Kidney (tissue), 13 donors: ENCODE measurements at regions not wholly inside any gene's neighbourhood (a gene's known extent, or its start where the extent isn't known, plus 50 kb on each side); places are given as distances from the start of the nearest gene placed in this dataset.

ENCODE experiments used
- DNase-seq, 5 donors: peaks; one replicate each; pipeline ENCODE4 v3.0.0-alpha.2; 2013 to 2020
- FAIRE-seq: peaks from 2 replicates; lab custom pipeline; 2012; peaks lifted over from hg19 to GRCh38; lab: Jason Lieb, UNC
- H3K27ac ChIP-seq, 2 donors: one replicate each; pipeline ENCODE4 v1.7.0; 2013; ENCODE audit warnings: low read depth in 2 of 2, low read length in 2 of 2, inconsistent platforms in 1 of 2
- H3K27me3 ChIP-seq: one replicate; pipeline ENCODE4 v1.7.1; 2013; ENCODE audit warnings: low read length, inconsistent platforms; ENCODE audit not compliant: control insufficient read depth, insufficient read depth
- H3K36me3 ChIP-seq, 3 donors: one replicate each; pipeline versions ENCODE4 v1.7.0 to v1.7.1; 2013; ENCODE audit warnings: low read length in 3 of 3, control low read depth in 1 of 3, inconsistent platforms in 1 of 3; ENCODE audit not compliant: insufficient read depth in 3 of 3, control insufficient read depth in 2 of 3
- H3K4me1 ChIP-seq, 3 donors: one replicate each; pipeline versions ENCODE4 v1.7.0 to v1.7.1; 2013; ENCODE audit warnings: low read length in 3 of 3, inconsistent platforms in 1 of 3, low read depth in 1 of 3; ENCODE audit not compliant: control insufficient read depth in 2 of 3, insufficient read depth in 2 of 3
- H3K4me3 ChIP-seq, 3 donors: one replicate each; pipeline versions ENCODE4 v1.7.0 to v1.8.1; 2013; ENCODE audit warnings: low read length in 3 of 3, control low read depth in 1 of 3, inconsistent platforms in 1 of 3
- H3K9ac ChIP-seq, 3 donors: one replicate each; pipeline versions ENCODE4 v1.7.0 to v1.7.1; 2013; ENCODE audit warnings: low read length in 3 of 3, control low read depth in 1 of 3, inconsistent platforms in 1 of 3
- H3K9me3 ChIP-seq, 3 donors: one replicate each; pipeline versions ENCODE4 v1.7.0 to v1.7.1; 2013; ENCODE audit warnings: low read length in 3 of 3, control low read depth in 1 of 3, inconsistent platforms in 1 of 3; ENCODE audit not compliant: control insufficient read depth in 2 of 3, insufficient read depth in 1 of 3
- CTCF ChIP-seq: IDR thresholded peaks from 3 replicates; pipeline ENCODE4 v1.5.1; 2012; ENCODE audit warnings: mild to moderate bottlenecking, moderate library complexity, borderline replicate concordance; ENCODE audit not compliant: insufficient read depth; ENCODE audit errors: extremely low read depth
- intact Hi-C: fragments of 100-400 bp; cut with DNase I; formaldehyde crosslinking; loops from one replicate; pipeline ENCODE4 v1.11.1; 2022
- donor health status: control.
- donor health status: control.
- donor health status: control.
- donor health status: control.
- donor health status: control.
- donor health status: DM: yes; HTN: yes; CAD: no.
- donor health status: Normal renal cell carcinoma (clear cell type).

- no peak for FAIRE-seq
These were observed 96.8 kb upstream of the ELAC2 start for GRCh38 chr17:13114601-13115031.

GRCh38 chr17:13113821-13114525 lies 96.1 kb upstream of the ELAC2 start:
- DNase-seq (no peak), FAIRE-seq (no peak)
- no peak overlapping the region for H3K9ac ChIP-seq
- H3K4me1 ChIP-seq, result no peaks in the 10 kb centered on the region
- H3K27me3 ChIP-seq, result no peaks in the 10 kb centered on the region
- TF ChIP-seq CTCF, result no peak
- H3K27ac ChIP-seq, result no peak overlapping the region
- no peaks in the 10 kb centered on the region for H3K9me3 ChIP-seq
- H3K36me3 ChIP-seq, result no peaks in the 10 kb centered on the region
- H3K4me3 ChIP-seq, result no peak overlapping the region
- intact Hi-C loops, result no loop called here

More at GRCh38 chr17:13114601-13115031, 96.8 kb upstream of the ELAC2 start:
- Histone ChIP-seq H3K4me3 (peak overlapping the region in 1 of 3 donors; percentile 11), H3K9me3 (no peaks in the 10 kb centered on the region), H3K9ac (no peak overlapping the region), H3K4me1 (no peaks in the 10 kb centered on the region), H3K27ac (no peak overlapping the region), H3K36me3 (no peaks in the 10 kb centered on the region), H3K27me3 (no peaks in the 10 kb centered on the region)
- peak in 4 of 5 donors; percentile 43 to 65 (median 44) for DNase-seq
- TF ChIP-seq CTCF, result no peak
- intact Hi-C loops, result no loop called here

- Histone ChIP-seq H3K36me3 (no peaks in the 10 kb centered on the region), H3K4me3 (no peak overlapping the region), H3K9me3 (no peaks in the 10 kb centered on the region), H3K27me3 (no peaks in the 10 kb centered on the region), H3K4me1 (no peaks in the 10 kb centered on the region), H3K9ac (no peak overlapping the region), H3K27ac (no peak overlapping the region)
- intact Hi-C loops, result no loop called here
- FAIRE-seq, result no peak
- TF ChIP-seq CTCF, result no peak
- DNase-seq, result no peak
These were observed 89.9 kb upstream of the ELAC2 start for GRCh38 chr17:13107676-13108235.
